GM12864 (cell line): ENCODE measurements at regions not wholly inside any gene's neighbourhood (a gene's known extent, or its start where the extent isn't known, plus 50 kb on each side); places are given as distances from the start of the nearest gene placed in this dataset.

ENCODE experiments used
- DNase-seq: peaks from one replicate; pipeline ENCODE4 v3.0.0-alpha.2; 2011; ENCODE audit warnings: low read depth
- H3K4me3 ChIP-seq: 2 replicates; pipeline ENCODE4 v1.5.1; 2011; ENCODE audit warnings: mild to moderate bottlenecking, low read depth, low read length, control low read depth
- CTCF ChIP-seq: IDR thresholded peaks from 2 replicates; pipeline ENCODE4 v1.5.1; 2011; ENCODE audit warnings: low read depth, mild to moderate bottlenecking, moderate library complexity, low read length, control low read depth, inconsistent platforms; ENCODE audit errors: missing control alignments

GRCh38 chr12:115108129-115109100 is 424.4 kb upstream of the TBX3 start:
- DNase-seq = no peak
- H3K4me3 ChIP-seq = no peak overlapping the region
- no peak for TF ChIP-seq CTCF

GRCh38 chr12:115103884-115104883 is 420.2 kb upstream of the TBX3 start:
- no peak for TF ChIP-seq CTCF
- H3K4me3 ChIP-seq = no peak overlapping the region
- no peak for DNase-seq

GRCh38 chr12:115102450-115102849 is 418.5 kb upstream of the TBX3 start:
- no peak for TF ChIP-seq CTCF
- H3K4me3 ChIP-seq = no peak overlapping the region
- no peak for DNase-seq

GRCh38 chr12:115101520-115101919 is 417.5 kb upstream of the TBX3 start:
- no peak for TF ChIP-seq CTCF
- DNase-seq = no peak
- H3K4me3 ChIP-seq = no peak overlapping the region

GRCh38 chr12:115097416-115097815 is 413.4 kb upstream of the TBX3 start:
- no peak for TF ChIP-seq CTCF
- DNase-seq = no peak
- no peak overlapping the region for H3K4me3 ChIP-seq

GRCh38 chr12:115096588-115097397 is 412.8 kb upstream of the TBX3 start:
- no peak for DNase-seq
- no peak for TF ChIP-seq CTCF
- no peak overlapping the region for H3K4me3 ChIP-seq
